ENCODE measurements at regions not wholly inside any gene's neighbourhood (a gene's known extent, or its start where the extent isn't known, plus 50 kb on each side); places are given as distances from the start of the nearest gene placed in this dataset.

DNA sequence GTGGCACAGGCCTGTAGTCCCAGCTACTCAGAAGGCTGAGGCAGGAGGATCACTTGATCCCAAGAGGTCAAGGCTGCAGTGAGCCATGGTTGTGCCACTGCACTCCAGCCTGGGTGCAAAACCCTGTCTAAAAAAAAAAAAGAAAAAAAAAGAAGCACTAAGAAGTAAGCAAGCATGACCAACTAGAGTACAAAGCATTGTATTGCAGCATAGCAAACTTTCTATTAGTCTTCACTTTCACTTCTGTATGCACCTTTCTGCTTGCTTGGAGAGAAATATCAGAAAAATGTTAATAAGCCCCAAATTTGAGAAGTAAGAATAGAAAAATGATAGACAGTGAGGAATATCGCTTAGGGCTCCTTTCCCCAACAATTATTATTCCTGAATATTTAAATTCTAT, 497.7 kb upstream of the WWC1 start:
- no peak for DNase-seq (ENCODE audit: low spot score)

DNA sequence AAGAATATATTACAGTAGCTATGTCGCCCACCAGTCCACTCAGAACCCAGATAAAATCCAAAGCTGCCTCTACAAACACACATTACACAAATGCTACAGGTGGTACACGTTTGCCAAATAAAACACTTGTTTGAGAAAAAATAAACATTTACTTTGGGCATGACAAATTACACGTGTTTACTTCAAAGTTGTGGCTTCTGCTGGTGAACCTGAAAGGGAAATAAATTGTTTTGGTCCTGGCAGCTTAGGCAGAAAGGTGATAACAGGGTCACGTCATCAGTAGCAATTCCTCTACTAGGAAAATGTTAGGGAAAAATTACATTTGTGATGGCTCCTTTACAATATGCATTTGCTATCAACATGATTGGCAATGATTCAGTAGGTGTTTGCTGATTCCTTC, 497.3 kb upstream of the WWC1 start:
- no peak for DNase-seq (ENCODE audit: low spot score)

DNA sequence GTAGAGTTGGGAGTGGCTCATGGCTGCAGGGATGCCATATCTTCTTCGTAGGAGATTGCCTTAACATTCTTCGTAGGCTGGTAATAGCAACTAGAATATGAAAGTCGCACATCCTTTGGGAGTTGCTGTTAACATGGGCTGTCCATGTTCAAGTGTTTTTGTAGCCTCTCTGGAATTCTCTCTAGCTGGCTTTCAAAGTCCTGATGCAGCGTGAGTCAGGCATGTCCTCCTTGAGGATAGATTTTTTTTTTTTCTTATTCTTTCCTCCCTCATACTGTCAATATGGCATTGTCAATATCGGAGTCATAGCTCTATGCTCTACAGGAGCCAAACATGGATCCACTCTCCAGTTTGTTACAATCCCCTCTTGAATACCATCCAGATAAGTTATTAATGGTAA, 494.8 kb upstream of the WWC1 start:
- no peak for DNase-seq (ENCODE audit: low spot score)

DNA sequence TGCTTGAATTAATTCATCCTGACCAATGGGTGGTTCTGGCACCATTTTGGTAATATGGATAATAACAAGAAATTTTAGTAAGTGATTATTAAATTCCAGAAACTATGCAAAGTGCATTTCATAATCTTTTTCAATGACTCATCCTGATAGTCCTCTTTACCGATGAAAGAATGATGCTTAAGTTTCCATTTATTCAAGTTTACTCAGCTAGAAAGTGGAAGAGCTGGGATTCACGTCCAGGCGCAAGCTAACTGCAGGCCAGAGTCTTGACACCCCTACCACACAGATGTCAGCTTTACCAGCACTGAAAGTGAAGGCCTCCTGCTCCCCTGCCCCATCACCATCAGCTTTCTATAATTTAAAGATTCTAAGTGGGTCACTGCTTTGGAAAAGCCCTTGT, 493.5 kb upstream of the WWC1 start:
- no peak for DNase-seq (ENCODE audit: low spot score)

DNA sequence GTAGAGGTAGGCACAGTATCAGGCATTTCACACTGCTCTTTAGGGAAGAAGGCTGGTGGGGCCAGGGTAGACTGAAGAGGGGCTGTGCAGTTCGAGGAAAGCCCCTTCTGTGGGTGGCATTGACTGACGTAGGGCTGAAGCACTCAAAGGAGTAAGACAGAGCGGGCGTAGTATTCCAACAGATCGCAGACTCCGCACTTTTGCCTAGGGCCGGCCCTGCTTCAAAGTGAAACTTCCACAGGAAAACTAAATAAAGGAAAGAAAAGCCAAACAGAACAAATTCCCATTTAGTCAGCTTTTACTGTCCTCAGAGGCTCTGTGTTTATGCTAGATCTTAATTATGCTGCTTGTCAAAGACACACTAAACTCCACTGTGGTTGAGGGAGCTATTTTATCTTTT, 493.0 kb upstream of the WWC1 start:
- no peak for DNase-seq (ENCODE audit: low spot score)

DNA sequence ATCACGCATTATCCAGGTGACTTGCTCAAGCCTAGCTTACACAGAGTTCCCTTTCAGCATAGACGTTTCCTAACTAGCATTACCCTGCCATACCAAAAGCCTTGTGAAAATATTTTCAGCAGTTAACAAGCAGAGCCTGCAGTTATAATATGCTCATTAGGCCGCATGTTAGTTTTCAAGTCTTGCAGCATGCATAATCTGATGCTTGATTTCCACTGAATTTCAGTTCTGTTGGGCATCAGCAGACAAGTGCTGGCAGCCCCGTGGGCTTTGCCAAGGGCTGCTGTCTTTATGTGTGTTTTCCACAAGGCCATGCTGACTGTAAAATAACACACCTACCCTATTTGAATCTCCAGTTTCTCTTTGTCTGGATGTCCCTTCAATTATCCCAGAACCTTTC, 491.0 kb upstream of the WWC1 start:
- DNase-seq (ENCODE audit: low spot score), result no peak

DNA sequence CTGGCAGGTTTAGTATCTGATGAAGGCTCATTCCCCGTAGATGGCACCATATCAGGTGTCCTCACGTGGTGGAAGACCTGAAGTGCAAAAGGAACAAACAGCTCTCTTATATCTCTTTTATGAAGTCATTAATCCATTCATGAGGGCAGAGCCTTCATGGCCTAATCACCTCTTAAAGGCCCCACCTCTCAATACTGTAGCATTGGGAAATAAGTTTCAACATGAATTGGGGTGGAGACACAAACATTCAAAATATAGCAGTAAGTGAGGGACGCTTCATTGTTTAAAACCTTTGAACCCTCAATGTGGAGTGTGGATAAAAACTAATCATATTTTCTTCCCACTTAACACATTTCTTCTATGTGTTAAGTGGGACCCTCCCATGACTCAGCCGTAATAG, 489.4 kb upstream of the WWC1 start:
- DNase-seq (ENCODE audit: low spot score), result no peak

DNA sequence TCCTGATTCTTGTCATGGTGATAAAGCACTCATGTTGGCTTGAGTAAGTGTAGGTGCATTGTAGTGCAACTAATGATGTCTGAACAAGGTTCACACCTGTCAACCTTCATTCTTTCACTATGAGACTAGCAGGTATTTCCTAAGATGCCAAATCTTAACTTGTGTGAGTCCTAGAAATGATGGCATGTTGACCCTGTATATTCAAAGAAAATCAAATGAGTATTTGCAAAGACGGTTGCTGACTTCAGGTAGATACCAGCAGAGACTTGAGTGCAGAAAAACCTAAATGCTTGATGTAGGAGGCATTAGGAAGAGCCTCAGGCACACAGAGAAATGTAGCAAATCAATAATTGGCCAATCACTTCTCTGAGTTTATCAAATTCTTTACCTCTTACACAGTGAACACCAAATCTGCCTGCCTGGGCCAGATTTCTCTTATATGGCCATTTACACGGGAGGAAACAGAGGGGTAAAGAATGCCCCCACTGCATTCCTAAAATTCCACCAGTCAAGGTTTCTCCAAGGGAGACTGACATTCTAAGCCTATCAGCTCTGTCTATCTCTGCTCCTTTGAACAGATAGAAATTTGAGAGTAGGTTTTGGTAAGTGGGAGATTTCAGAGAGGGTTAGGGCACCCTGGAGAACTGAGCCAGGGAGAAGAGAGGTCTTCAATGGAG, 488.6 kb upstream of the WWC1 start:
- DNase-seq (ENCODE audit: low spot score), result no peak

DNA sequence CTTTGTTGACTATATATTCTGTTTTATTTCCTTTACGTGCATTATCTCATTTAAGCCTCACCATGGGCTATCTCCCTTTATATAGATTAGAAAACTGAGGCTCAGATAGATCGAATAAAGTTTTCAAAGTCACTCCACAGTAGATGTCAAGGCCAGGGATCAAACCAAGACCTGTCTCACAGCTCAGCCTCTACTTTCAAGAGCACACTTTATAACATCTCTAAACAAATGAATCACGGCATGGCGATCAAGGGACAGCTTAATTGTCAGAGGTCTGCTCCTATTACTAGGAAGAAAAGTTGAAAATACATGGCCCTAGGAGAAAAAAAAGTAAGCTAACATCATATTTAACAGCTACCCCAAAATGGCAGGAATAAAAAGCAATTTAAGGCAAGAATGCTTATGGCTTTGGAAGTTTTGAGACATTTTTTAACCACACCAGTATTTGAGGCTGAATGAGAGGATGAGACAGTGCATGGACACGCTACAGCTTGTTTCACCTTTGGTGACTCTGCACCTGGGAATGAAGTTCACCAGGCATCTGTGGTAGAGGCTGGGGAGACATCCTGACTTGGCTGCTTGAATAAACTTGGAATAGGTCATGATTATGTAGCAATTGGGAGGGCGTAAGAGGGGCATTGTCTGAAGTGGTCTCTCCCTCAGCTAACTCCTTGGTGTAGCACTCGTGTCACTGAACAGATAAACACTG, 486.8 kb upstream of the WWC1 start:
- no peak for DNase-seq (ENCODE audit: low spot score)

DNA sequence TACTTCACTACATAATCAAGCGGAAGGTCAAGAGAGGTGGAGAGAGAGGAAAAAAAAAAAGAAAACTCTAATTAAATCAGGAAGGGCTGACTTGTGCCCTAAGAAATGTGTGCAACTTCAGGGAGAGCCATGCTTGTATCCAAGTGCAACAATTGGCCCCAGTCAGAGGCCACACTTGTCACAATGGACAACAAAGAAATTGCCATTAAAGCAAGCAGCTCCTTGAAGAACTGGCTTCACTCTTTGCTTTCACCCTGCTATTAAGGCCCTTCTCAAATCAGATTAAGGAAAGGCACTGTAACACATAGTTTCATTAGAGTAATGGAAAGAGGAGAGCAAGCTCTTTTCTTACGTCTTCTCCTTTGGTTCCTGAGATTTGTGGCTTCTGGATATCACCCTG, 480.9 kb upstream of the WWC1 start:
- no peak for DNase-seq (ENCODE audit: low spot score)

DNA sequence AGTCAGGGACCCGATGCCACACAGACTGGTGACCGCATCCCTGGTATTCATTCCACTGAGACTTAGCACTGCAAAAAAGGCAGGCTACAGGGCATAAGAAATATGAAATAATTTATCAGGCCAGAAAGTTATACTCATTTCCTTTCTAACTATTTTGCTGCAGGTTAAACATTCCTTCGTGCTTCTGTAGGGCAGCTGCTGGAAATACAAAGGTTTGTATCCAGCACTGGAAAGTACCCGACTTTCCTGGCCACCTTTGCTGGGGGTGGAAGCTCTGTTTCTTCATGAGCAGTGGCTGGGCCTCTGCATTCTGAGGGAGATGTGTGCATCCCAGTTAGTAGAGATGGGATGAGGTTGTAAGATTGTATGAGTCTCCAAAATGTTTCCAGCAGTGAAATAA, 478.6 kb upstream of the WWC1 start:
- DNase-seq (ENCODE audit: low spot score), result no peak

DNA sequence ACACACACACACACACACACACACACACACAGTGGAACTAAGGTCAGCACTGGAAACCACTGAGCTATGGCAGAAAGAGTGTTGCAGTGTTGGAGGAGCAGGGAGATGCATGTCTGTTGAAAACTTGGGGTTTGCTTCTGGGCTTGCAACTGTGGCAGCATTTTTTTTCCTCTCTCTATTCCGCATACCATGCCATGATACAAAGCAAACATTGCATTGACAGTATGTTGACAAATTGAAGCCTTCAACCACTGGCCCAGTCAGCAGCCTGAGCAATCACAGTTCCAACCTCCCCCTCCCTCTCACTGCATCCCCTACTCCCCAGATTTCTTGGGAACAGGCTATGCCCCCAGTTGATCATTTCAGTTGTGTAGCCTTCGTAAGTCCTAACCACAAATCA, 478.1 kb upstream of the WWC1 start:
- DNase-seq (ENCODE audit: low spot score), result no peak

DNA sequence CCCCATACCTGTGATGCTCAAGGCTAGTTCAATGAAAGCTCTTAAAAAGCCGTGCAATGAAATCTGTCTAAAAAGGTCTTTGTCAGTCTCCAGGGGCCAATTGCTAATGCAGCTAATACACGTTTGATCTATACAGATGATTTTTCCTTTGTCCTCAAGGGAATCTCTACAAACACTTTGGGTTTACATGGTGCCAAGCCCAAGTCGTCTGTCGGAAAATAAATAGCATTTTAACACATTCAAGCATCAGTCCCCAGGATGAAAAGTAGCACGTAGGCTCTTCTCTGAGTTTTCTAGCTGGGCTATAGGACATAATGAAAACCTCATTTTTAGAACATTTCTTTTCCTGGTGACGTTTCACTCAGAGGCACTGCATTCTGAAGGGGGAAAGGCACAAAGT, 477.4 kb upstream of the WWC1 start:
- DNase-seq (ENCODE audit: low spot score), result no peak

DNA sequence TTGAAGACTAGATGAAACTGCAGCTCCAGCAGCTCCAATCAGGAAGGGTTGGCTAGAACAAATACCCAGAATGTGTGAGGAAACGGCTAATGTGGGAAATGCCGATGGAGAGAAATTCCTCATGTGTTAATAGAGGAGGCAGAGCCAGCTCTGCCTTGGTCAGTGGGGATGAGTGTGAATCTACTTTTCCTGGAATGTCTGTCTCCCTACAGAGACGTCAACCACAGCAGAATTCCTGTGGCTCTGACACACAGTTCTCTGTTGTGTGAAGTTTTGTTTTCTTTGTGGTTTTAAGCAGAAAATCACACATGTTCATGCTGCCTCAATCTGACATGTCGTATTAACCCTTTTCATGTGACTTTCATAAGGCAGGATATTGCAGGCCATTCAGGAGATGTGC, 476.6 kb upstream of the WWC1 start:
- no peak for DNase-seq (ENCODE audit: low spot score)

DNA sequence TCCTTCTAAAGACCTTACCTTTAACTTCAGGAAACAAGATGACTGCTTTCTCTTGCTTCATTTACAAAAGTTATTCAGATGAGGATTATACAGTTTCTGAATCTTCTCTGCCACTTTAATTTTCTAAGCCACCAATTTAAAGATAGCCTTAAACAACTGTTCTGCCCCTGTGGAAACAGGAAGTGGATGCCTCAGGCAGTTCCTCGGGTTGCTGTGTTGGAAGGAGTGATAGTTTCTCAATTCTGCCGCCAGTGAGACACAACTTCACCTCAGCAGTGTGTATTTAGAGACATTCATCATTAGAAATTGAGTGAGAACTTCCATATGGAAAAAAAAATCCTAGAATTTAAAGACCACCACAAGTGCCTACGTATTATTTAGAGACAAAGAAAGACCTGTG, 475.1 kb upstream of the WWC1 start:
- no peak for DNase-seq (ENCODE audit: low spot score)

DNA sequence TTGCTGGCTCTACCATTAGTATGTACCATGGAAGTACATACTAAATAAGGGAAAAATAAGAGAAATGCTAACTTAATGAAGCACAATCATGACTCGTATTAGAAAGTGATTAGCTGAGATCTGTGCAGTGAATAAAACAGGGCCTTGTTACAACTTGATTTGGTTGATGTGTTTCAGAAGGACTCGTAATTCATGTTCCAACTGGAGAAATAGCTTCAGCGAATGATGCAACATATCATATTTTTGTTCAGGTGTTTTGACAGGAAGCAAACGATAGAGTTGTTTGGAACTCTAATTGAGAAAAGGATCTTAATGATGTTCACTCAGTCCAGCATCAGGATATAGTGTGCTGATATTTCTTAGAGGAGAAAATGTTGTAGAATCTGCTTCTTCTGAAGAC, 474.6 kb upstream of the WWC1 start:
- DNase-seq (ENCODE audit: low spot score), result no peak

DNA sequence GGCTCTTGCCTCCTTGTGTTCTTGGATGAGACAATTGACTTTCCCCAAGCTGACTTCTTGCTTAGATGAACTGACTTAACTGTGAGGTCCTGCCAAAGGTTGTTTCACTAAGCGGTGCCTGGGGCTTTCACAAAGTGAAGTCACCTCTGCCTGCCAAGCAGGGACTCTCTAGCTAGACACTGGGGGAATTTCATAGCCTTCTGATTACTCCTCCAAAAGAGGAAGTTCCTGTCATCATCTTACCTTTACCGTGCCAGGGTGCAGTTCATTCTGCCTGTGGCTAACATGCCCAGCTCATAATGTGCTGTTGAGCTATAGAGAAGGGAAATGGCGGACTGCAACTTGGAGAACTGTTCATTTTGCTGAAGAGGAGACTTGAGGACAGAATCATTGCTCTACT, 472.0 kb upstream of the WWC1 start:
- no peak for DNase-seq (ENCODE audit: low spot score)

DNA sequence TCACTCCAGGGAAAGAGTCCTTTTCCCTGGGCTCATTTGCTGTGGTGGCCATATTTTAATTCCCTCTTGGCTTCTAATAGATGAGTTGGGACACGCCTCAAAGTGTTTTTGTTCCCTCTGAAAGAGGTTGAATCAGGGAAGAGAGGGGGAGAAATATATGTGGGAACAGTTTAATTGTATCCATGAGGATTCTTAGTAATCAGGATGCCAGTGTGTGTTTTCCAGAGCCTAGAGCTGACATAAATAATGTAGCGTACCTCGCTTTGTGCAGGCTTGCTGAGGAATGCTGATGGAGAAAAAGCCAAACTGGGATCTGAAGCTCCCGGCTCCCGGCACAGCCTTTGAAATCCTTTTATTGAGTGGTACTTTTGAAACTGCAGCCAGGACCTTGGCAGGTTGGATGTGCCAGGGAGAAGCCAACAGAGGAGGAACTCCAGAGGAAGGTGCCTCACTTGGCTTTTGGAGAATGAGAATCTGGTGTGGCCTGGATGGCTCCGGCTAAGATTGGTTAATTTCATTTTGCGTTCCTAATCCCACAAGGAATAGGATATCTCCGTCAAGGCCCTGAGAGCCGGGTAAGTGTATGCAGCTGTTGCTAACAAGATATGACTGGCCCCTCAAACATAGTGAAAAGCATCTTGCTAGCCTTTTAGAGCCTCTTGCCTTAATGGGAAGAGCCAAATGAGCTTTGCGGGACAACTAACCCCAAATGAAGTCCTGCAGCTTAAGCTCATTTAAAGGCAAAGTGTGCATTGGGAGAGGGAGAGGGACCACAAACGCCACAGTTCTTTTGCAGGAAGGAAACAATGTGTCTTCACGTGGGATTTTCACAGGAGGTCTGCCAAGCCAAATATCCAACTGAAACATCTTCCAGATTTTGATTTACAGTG, 471.1 kb upstream of the WWC1 start:
- DNase-seq (ENCODE audit: low spot score), result no peak

DNA sequence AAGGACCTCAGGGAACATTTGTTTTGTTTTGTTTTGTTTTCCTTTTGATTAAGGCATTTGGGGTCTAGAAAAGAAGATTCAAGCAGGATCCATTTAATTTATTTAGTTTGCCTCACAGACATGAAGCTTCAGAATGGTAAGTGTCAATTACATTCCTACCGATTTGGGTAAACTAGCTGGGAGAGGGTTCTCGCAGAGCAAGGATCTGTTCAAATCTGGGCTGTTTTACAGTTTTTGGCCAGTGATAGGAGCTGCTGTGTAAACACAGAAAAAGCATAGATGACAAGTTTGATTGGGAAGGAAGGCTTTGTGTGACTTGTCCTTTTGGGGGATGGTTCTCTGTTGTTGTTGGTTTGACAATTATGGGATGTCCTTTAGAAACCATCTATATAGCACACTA, 470.3 kb upstream of the WWC1 start:
- no peak for DNase-seq (ENCODE audit: low spot score)

DNA sequence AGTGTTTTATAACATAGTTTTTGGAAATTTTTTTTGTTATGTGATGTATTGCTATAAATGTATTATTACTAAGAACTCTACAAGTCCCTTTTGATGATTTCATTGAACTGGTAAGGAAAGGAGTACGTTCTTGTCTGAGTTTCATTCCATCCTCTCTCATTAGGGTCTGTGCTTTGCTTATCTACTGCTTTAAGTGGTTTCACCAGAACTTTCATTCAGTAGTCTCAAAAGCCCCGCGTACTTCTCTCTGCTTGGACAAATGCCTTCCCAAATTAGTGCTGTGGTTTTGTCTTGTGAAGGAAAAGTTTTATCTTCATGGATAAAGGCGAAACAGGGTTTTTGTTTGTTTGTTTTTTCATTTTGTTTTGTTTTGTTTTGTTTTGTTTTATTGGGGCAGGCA, 469.8 kb upstream of the WWC1 start:
- DNase-seq (ENCODE audit: low spot score), result no peak

DNA sequence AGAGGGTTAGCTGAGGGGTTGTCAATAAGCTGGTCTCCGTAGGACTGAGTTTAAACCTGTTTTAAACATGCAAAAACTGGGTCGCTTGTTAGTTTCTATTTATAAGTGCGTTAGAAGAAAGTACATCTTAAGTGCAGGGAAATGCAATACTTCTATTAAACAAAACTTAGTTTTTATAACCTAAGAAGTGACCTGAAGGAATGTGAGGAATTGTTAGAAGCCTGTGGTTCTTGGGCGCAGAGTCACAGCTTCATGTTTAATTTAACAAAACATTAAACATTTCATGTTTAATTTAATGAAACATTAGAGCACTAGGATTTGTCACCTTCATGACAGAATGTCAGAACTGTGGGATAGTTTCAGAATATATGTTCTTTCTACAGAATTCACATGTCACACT, 469.2 kb upstream of the WWC1 start:
- DNase-seq (ENCODE audit: low spot score), result no peak

DNA sequence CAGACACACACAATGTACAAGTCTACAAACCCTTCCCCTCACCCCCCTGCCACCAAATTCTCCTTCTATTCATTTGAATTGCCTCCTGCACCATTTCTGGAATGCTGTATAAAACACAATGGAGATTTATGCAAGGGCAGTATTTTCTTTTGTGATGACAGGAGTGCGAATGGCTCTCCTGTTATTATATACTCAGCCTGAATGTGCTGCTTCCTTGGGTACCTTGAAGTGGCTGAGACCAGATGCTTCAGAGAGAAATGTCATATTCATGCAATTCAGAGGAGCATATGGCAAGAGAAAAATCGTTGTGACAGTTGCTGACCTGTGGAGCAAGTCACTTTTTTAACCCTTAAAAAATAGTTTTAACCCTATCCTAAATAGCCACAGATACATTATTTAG, 468.0 kb upstream of the WWC1 start:
- DNase-seq (ENCODE audit: low spot score), result no peak

DNA sequence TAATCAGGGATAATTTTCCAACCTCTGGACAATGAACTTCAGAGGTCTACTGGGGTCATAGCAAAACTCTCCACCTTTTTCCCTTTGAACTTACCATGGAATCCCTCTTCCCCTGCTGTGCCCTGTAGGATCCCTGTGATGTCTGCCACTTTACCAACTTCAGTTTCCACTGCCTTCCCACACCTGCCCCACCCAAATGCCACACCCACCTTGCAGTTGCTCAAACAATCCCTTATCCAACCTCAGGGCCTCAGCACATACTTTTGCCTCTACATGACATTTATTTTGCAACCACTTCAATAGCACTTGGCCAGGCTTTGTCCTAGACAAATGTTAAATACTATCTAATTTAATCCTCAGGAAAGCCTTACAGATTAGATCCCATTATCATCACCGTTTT, 463.7 kb upstream of the WWC1 start:
- no peak for DNase-seq (ENCODE audit: low spot score)
